Right atrium auricular region (tissue), 2 donors: ENCODE measurements at regions not wholly inside any gene's neighbourhood (a gene's known extent, or its start where the extent isn't known, plus 50 kb on each side); places are given as distances from the start of the nearest gene placed in this dataset.

Experiments used
- DNase-seq: peaks from one replicate; pipeline ENCODE4 v3.0.0-alpha.2; 2019; ENCODE audit warnings: low spot score
- H3K27ac ChIP-seq, 2 donors: fragments of 200-600 bp; sonication (generic); 1 replicate in 1 of 2; 2 replicates in 1 of 2; pipeline ENCODE4 v1.5.1; 2016 to 2019
- H3K27me3 ChIP-seq, 2 donors: fragments of 200-600 bp; sonication (generic); one replicate each; pipeline versions ENCODE4 v1.5.1 to v1.6.0; 2017 to 2019
- H3K36me3 ChIP-seq: fragments of 200-600 bp; sonication (generic); one replicate; pipeline ENCODE4 v1.5.1; 2016
- H3K4me1 ChIP-seq, 2 donors: fragments of 200-600 bp; sonication (generic); one replicate each; pipeline versions ENCODE4 v1.5.1 to v1.6.0; 2017 to 2019
- H3K4me3 ChIP-seq, 2 donors: fragments of 200-600 bp; sonication (generic); 1 replicate in 1 of 2; 2 replicates in 1 of 2; pipeline ENCODE4 v1.5.1; 2017 to 2019; ENCODE audit warnings: mild to moderate bottlenecking in 1 of 2, moderate library complexity in 1 of 2
- H3K9me3 ChIP-seq, 2 donors: fragments of 200-600 bp; sonication (generic); one replicate each; pipeline ENCODE4 v1.5.1; 2019
- TF ChIP-seq, protein P1 (sequence below), 2 donors: fragments of 200-600 bp; sonication (generic); IDR thresholded peaks; one replicate each; pipeline ENCODE4 v1.5.1; 2019; ENCODE audit warnings: antibody characterized with exemption in 2 of 2

- peaks cover 0 to 30% of the 10 kb centered on the region in 2 donors for H3K9me3 ChIP-seq
- H3K27me3 ChIP-seq, result no peaks in the 10 kb centered on the region
- no peak for DNase-seq
- no peaks in the 10 kb centered on the region for H3K4me1 ChIP-seq
- H3K4me3 ChIP-seq, result no peak overlapping the region
- H3K27ac ChIP-seq, result no peak overlapping the region
- TF ChIP-seq, protein P1, sequence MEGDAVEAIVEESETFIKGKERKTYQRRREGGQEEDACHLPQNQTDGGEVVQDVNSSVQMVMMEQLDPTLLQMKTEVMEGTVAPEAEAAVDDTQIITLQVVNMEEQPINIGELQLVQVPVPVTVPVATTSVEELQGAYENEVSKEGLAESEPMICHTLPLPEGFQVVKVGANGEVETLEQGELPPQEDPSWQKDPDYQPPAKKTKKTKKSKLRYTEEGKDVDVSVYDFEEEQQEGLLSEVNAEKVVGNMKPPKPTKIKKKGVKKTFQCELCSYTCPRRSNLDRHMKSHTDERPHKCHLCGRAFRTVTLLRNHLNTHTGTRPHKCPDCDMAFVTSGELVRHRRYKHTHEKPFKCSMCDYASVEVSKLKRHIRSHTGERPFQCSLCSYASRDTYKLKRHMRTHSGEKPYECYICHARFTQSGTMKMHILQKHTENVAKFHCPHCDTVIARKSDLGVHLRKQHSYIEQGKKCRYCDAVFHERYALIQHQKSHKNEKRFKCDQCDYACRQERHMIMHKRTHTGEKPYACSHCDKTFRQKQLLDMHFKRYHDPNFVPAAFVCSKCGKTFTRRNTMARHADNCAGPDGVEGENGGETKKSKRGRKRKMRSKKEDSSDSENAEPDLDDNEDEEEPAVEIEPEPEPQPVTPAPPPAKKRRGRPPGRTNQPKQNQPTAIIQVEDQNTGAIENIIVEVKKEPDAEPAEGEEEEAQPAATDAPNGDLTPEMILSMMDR (IDR thresholded peaks at IDR 0.05), result no peak
- H3K36me3 ChIP-seq, result no peaks in the 10 kb centered on the region
Observed at GRCh38 chr9:29816954-29817703, 2243.8 kb upstream of the C9orf72 start.

DNA sequence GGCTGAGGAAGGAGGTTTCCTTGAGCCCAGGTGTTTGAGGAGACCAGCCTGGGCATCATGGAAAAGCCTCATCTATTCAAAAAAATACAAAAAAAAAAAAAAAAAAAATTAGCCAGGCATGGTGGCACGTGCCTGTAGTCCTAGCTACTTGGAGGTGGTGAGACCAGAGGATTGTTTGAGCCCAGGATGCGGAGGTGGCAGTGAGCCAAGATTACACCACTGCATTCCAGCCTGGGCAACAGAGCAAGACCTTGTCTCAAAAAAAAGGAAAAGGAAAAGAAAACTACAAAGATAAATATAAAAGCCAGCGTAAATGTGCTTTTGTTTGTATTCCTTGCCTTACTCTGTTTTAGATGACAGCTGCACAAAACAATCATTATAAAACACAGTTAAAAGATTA, 2249.2 kb upstream of the C9orf72 start:
- TF ChIP-seq, protein P1 (IDR thresholded peaks at IDR 0.05), result no peak
- Histone ChIP-seq H3K36me3 (no peaks in the 10 kb centered on the region), H3K4me3 (no peak overlapping the region), H3K27ac (no peak overlapping the region), H3K27me3 (no peaks in the 10 kb centered on the region), H3K9me3 (peaks cover 0 to 27% of the 10 kb centered on the region in 2 donors), H3K4me1 (no peaks in the 10 kb centered on the region)
- DNase-seq, result no peak

GRCh38 chr9:29826421-29826820, 2253.1 kb upstream of the C9orf72 start:
- Histone ChIP-seq H3K9me3 (no peaks in the 10 kb centered on the region), H3K4me3 (no peak overlapping the region), H3K4me1 (no peaks in the 10 kb centered on the region), H3K27me3 (no peaks in the 10 kb centered on the region), H3K36me3 (no peaks in the 10 kb centered on the region), H3K27ac (no peak overlapping the region)
- TF ChIP-seq, protein P1 (IDR thresholded peaks at IDR 0.05), result no peak
- no peak for DNase-seq

- Histone ChIP-seq H3K27me3 (no peaks in the 10 kb centered on the region), H3K27ac (no peak overlapping the region), H3K4me3 (no peak overlapping the region), H3K4me1 (no peaks in the 10 kb centered on the region), H3K9me3 (no peaks in the 10 kb centered on the region), H3K36me3 (no peaks in the 10 kb centered on the region)
- no peak for DNase-seq
- TF ChIP-seq, protein P1 (IDR thresholded peaks at IDR 0.05), result no peak
Observed at GRCh38 chr9:29830821-29831220, 2257.5 kb upstream of the C9orf72 start.

DNA sequence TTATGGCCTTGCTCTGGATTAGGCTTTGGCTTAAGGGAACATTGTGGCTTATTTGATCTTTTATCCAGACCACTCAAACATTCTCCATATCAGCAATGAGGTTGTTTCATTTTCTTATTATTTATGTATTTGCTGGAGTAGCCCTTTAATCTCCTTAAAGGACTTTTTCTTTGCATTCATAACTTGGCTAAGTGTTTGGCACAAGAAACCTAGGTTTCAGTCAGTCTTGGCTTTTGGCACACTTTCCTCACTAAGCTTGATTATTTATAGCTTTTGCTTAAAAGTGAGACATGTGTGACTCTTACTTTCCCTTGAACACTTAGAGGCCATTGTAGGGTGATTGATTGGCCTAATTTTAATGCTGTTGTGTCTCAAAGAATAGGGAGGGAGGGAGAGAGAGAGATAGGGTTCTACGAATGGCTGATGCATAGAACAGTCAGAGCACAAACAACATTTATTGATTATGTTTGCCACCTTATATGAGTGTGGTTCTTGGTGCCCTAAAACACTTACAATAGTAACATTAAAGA, 2265.3 kb upstream of the C9orf72 start:
- Histone ChIP-seq H3K4me1 (no peaks in the 10 kb centered on the region), H3K9me3 (no peaks in the 10 kb centered on the region), H3K27me3 (no peaks in the 10 kb centered on the region), H3K27ac (no peak overlapping the region), H3K4me3 (no peak overlapping the region), H3K36me3 (no peaks in the 10 kb centered on the region)
- DNase-seq, result no peak
- TF ChIP-seq, protein P1 (IDR thresholded peaks at IDR 0.05), result no peak
